GM10266 (cell line): ENCODE measurements at regions not wholly inside any gene's neighbourhood (a gene's known extent, or its start where the extent isn't known, plus 50 kb on each side); places are given as distances from the start of the nearest gene placed in this dataset.

Experiments
- DNase-seq: peaks from one replicate; pipeline ENCODE4 v3.0.0; 2012; ENCODE audit errors: extremely low spot score
- CTCF ChIP-seq: IDR thresholded peaks from 2 replicates; pipeline ENCODE4 v1.5.1; 2012; ENCODE audit warnings: mild to moderate bottlenecking, low read depth; ENCODE audit not compliant: control insufficient read depth, insufficient read depth; ENCODE audit errors: missing control alignments

GRCh38 chr1:98002288-98002687 is 81.5 kb upstream of the DPYD start:
- no peak for TF ChIP-seq CTCF
- no peak for DNase-seq

- no peak for TF ChIP-seq CTCF
- no peak for DNase-seq
Measured at GRCh38 chr1:98001764-98002163, 80.9 kb upstream of the DPYD start.

GRCh38 chr1:97999320-97999719 is 78.5 kb upstream of the DPYD start:
- no peak for TF ChIP-seq CTCF
- DNase-seq, result no peak

GRCh38 chr1:97996880-97997279 is 76.0 kb upstream of the DPYD start:
- no peak for DNase-seq
- no peak for TF ChIP-seq CTCF

GRCh38 chr1:97989094-97989680 is 68.4 kb upstream of the DPYD start:
- no peak for DNase-seq
- TF ChIP-seq CTCF, result no peak

GRCh38 chr1:97986041-97987005 is 65.5 kb upstream of the DPYD start:
- DNase-seq, result no peak
- no peak for TF ChIP-seq CTCF

- no peak for DNase-seq
- TF ChIP-seq CTCF, result no peak
Measured at GRCh38 chr1:97983126-97983525, 62.3 kb upstream of the DPYD start.
